ENCODE measurements at regions not wholly inside any gene's neighbourhood (a gene's known extent, or its start where the extent isn't known, plus 50 kb on each side); places are given as distances from the start of the nearest gene placed in this dataset.

DNA sequence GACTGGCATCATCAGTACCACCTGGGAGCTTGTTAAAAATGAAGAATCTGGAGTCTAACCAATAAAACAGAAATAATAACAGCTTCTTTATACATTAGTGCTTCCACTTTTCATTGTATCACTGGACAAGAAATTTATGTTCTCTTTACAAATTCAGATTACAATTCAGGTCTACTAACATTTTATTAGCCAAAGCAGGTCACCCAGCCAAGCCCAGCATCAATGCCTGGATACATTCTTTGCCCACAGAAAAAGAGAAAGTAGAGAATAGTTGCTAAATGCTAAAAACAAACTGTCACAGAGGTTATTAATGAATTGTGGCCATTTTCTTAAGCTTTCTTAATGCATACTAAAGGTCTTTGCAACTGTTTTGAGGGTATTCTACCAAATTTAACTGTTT, 458.3 kb downstream of the BTBD3 start:
- no peak for TF ChIP-seq CTCF (IDR thresholded peaks at IDR 0.05)
- TF ChIP-seq POLR2A (IDR thresholded peaks at IDR 0.05), result no peak

All from tibial nerve (tissue), 3 donors.